ENCODE measurements at regions not wholly inside any gene's neighbourhood (a gene's known extent, or its start where the extent isn't known, plus 50 kb on each side); places are given as distances from the start of the nearest gene placed in this dataset.

DNA sequence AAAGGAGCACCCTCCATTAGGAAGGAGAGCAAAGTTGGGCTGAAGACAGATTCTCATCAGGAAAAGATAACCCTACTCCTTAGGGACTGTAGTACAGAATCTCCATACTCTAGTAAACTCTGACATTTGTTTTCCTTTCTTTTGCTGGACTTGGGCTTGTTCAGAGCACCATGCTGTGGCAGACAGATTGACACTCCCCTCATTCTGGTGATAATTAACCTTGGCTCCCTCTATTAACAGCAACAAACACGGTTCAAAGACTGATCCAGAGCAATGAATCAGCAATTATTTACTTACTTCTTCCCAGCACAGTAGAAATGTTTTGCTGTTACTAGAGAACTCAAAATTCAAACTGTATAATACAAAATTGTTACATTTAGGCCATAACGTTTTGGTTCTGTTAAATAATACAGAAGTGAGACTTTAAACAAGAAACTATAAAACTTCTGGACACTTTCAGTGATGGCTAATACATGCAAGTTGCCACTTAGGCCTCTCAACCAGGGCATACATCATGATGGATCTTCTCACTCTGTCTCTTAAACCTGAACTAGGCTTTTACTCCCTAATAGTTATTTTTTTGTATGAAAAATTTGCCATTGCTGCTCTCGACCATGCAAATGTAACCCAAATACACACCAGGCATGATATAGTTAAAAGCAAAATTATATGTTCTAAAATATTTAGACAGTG, 639.0 kb downstream of the IPMK start:
- H3K36me3 ChIP-seq (ENCODE audit: insufficient read depth, low read length), result no peaks in the 10 kb centered on the region
- no peaks in the 10 kb centered on the region for H3K4me1 ChIP-seq (ENCODE audit: insufficient read depth, low read length, poor library complexity, severe bottlenecking)
- TF ChIP-seq, protein P1, sequence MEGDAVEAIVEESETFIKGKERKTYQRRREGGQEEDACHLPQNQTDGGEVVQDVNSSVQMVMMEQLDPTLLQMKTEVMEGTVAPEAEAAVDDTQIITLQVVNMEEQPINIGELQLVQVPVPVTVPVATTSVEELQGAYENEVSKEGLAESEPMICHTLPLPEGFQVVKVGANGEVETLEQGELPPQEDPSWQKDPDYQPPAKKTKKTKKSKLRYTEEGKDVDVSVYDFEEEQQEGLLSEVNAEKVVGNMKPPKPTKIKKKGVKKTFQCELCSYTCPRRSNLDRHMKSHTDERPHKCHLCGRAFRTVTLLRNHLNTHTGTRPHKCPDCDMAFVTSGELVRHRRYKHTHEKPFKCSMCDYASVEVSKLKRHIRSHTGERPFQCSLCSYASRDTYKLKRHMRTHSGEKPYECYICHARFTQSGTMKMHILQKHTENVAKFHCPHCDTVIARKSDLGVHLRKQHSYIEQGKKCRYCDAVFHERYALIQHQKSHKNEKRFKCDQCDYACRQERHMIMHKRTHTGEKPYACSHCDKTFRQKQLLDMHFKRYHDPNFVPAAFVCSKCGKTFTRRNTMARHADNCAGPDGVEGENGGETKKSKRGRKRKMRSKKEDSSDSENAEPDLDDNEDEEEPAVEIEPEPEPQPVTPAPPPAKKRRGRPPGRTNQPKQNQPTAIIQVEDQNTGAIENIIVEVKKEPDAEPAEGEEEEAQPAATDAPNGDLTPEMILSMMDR (conservative IDR thresholded peaks at IDR 0.05; ENCODE audit: low read length), result no peak
- no peak for TF ChIP-seq EZH2phosphoT487 (IDR thresholded peaks at IDR 0.05; ENCODE audit: borderline replicate concordance)
- no peak overlapping the region for H3K9ac ChIP-seq (ENCODE audit: low read depth, low read length, poor library complexity, severe bottlenecking)
- no peaks in the 10 kb centered on the region for H3K27me3 ChIP-seq (ENCODE audit: insufficient read depth, low read length, poor library complexity, severe bottlenecking)
- no peaks in the 10 kb centered on the region for H3K9me2 ChIP-seq (replicated peaks; ENCODE audit: low read depth, low read length)
- no peak overlapping the region for H3K4me3 ChIP-seq (ENCODE audit: low read length, poor library complexity, severe bottlenecking)
- no peaks in the 10 kb centered on the region for H4K20me1 ChIP-seq (ENCODE audit: insufficient read depth, low read length, poor library complexity, severe bottlenecking)
- no peaks in the 10 kb centered on the region for H3K9me3 ChIP-seq (ENCODE audit: insufficient read depth, low read depth, low read length)
- H3K79me2 ChIP-seq (ENCODE audit: insufficient read depth, low read length), result no peaks in the 10 kb centered on the region
- H3F3A ChIP-seq (ENCODE audit: low read depth), result no peaks in the 10 kb centered on the region
- H2AFZ ChIP-seq (ENCODE audit: low read length), result no peak overlapping the region
- H3K4me2 ChIP-seq (ENCODE audit: low read depth, low read length, poor library complexity, severe bottlenecking), result no peak overlapping the region

DNA sequence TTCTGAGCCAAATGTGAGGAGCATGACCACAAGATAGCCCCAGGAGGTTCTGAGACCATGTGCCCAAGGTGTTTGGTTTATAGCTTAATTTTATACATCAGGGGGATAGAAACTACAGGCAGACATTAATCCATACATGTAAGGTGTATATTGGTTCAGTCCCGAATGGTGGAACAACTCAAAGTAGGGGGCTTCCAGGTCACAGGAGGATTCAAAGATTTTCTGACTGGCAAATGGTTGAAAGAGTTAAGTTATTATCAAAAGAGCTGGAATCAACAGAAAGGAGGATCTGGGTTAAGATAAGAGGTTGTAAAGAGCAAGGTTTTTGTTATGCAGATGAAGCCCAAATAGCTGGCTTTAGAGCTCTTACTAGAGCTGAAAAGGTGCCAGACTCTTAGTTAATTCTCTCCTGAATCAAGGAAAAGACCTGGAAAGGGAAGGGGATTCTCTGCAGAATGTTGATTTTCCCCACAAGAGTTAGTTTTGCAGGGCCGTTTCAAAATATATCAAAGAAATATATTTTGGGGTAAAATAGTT, 640.0 kb downstream of the IPMK start:
- no peaks in the 10 kb centered on the region for H3K4me1 ChIP-seq (ENCODE audit: insufficient read depth, low read length, poor library complexity, severe bottlenecking)
- no peaks in the 10 kb centered on the region for H3K9me3 ChIP-seq (ENCODE audit: insufficient read depth, low read depth, low read length)
- H2AFZ ChIP-seq (ENCODE audit: low read length), result no peak overlapping the region
- H3K36me3 ChIP-seq (ENCODE audit: insufficient read depth, low read length), result no peaks in the 10 kb centered on the region
- H4K20me1 ChIP-seq (ENCODE audit: insufficient read depth, low read length, poor library complexity, severe bottlenecking), result no peaks in the 10 kb centered on the region
- no peaks in the 10 kb centered on the region for H3K27me3 ChIP-seq (ENCODE audit: insufficient read depth, low read length, poor library complexity, severe bottlenecking)
- H3F3A ChIP-seq (ENCODE audit: low read depth), result no peaks in the 10 kb centered on the region
- no peak overlapping the region for H3K4me2 ChIP-seq (ENCODE audit: low read depth, low read length, poor library complexity, severe bottlenecking)
- no peaks in the 10 kb centered on the region for H3K9me2 ChIP-seq (replicated peaks; ENCODE audit: low read depth, low read length)
- H3K9ac ChIP-seq (ENCODE audit: low read depth, low read length, poor library complexity, severe bottlenecking), result no peak overlapping the region
- no peak overlapping the region for H3K4me3 ChIP-seq (ENCODE audit: low read length, poor library complexity, severe bottlenecking)
- no peaks in the 10 kb centered on the region for H3K79me2 ChIP-seq (ENCODE audit: insufficient read depth, low read length)
- TF ChIP-seq, protein P1 (conservative IDR thresholded peaks at IDR 0.05; ENCODE audit: low read length), result no peak
- no peak for TF ChIP-seq EZH2phosphoT487 (IDR thresholded peaks at IDR 0.05; ENCODE audit: borderline replicate concordance)

DNA sequence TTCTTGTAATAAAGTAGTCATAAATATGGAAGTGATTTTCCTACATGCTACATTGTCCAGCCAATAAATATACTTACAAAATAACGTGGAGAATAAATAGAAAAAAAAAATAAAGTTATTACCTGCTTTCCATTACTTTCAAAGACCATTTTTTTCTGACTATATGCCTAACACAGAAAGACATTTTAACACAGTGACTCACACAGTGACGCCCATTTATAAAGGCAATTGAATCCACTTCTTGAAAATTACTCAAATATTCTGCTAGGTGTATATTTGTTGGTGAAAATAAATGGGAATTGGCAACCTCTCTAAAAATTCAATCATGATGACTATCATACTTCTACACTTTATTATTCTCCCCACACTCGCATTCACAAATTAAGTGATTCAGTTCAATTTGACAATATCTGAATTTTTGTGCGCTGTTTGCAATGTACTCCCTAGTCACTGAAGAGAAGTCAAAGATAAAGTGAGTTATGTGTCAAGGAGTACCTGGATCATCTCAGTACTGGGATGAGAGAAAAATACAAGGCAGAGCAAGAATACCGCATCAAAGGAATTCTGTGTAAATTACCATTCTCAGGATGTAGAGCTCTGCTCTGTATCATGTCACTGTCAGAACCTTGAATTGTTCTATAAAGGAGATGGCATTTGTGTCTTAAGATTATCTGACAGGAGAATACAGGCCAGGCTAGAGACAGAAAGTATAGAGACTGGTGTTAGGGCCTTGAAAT, 642.7 kb downstream of the IPMK start:
- Histone ChIP-seq H3K9me2 (replicated peaks; ENCODE audit: low read depth, low read length) (no peaks in the 10 kb centered on the region), H3K79me2 (ENCODE audit: insufficient read depth, low read length) (no peaks in the 10 kb centered on the region), H3K36me3 (ENCODE audit: insufficient read depth, low read length) (no peaks in the 10 kb centered on the region), H3K9ac (ENCODE audit: low read depth, low read length, poor library complexity, severe bottlenecking) (no peak overlapping the region), H2AFZ (ENCODE audit: low read length) (no peak overlapping the region), H3K4me3 (ENCODE audit: low read length, poor library complexity, severe bottlenecking) (no peak overlapping the region), H3K9me3 (ENCODE audit: insufficient read depth, low read depth, low read length) (no peaks in the 10 kb centered on the region), H4K20me1 (ENCODE audit: insufficient read depth, low read length, poor library complexity, severe bottlenecking) (no peaks in the 10 kb centered on the region), H3F3A (ENCODE audit: low read depth) (no peaks in the 10 kb centered on the region), H3K4me2 (ENCODE audit: low read depth, low read length, poor library complexity, severe bottlenecking) (no peak overlapping the region), H3K4me1 (ENCODE audit: insufficient read depth, low read length, poor library complexity, severe bottlenecking) (no peaks in the 10 kb centered on the region), H3K27me3 (ENCODE audit: insufficient read depth, low read length, poor library complexity, severe bottlenecking) (no peaks in the 10 kb centered on the region)
- no peak for TF ChIP-seq EZH2phosphoT487 (IDR thresholded peaks at IDR 0.05; ENCODE audit: borderline replicate concordance)
- TF ChIP-seq, protein P1 (conservative IDR thresholded peaks at IDR 0.05; ENCODE audit: low read length), result no peak
